ENCODE measurements at regions not wholly inside any gene's neighbourhood (a gene's known extent, or its start where the extent isn't known, plus 50 kb on each side); places are given as distances from the start of the nearest gene placed in this dataset.
A peak's percentile ranks its signal among the peaks of the same experiment; 100 is the strongest.
"Not testable (repeated sequence)": the region's sequence is repeated elsewhere in the genome, so short reads cannot be mapped to it uniquely, and the experiment has no call there.

DNA sequence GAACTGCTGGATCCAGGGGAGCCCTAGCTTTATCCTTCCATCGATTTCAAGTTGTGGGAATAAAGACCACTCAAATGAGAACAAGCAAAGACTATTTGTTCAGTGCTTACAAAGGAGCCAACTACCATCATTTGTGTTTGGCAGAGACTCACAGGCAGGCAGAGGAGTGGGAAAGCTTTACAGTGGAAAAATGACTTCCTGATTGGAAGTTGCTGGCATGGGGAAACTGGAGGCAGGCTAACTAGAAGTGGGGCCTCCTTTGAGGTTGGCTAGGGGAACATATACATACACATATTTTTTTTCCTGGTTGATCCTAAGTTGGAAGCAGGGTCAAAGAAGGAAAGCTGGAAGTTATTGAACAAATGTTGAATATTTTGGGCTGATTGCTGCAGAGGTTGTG lies 121.7 kb downstream of the ACTBL2 start:
- H3K9me3 Mint-ChIP-seq = peaks cover 4% of the 10 kb centered on the region
- H3K36me3 Mint-ChIP-seq (ENCODE audit: low read depth) = no peaks in the 10 kb centered on the region
- no peak overlapping the region for H3K9ac ChIP-seq (ENCODE audit: extremely low read depth, low read length, poor library complexity, severe bottlenecking)
- H3K4me1 ChIP-seq (ENCODE audit: control insufficient read depth, insufficient read depth, low read length) = no peaks in the 10 kb centered on the region
- no peak overlapping the region for H3K4me3 Mint-ChIP-seq
- DNase-seq = no peak
- 84 to 100% methylated on average over 1 of the region's 1 CpG for WGBS, 2 experiments (ENCODE audit: insufficient coverage in 1 of 2, insufficient read length in 1 of 2)
- no peaks in the 10 kb centered on the region for H3K4me1 Mint-ChIP-seq
- no peaks in the 10 kb centered on the region for H3K27me3 ChIP-seq (ENCODE audit: control insufficient read depth, insufficient read depth, low read length, poor library complexity, severe bottlenecking)
- H3K4me3 ChIP-seq (ENCODE audit: low read length) = no peak overlapping the region
- no peak overlapping the region for H3K27ac Mint-ChIP-seq
- no peaks in the 10 kb centered on the region for H3K9me3 ChIP-seq (ENCODE audit: control insufficient read depth, low read length)
- no peak overlapping the region for H3K27ac ChIP-seq (ENCODE audit: low read depth, low read length)
- H3K36me3 ChIP-seq (ENCODE audit: control insufficient read depth, insufficient read depth, low read length) = no peaks in the 10 kb centered on the region
- no peak for TF ChIP-seq CTCF (conservative IDR thresholded peaks at IDR 0.05)
- no peaks in the 10 kb centered on the region for H3K27me3 Mint-ChIP-seq (ENCODE audit: insufficient read depth)

DNA sequence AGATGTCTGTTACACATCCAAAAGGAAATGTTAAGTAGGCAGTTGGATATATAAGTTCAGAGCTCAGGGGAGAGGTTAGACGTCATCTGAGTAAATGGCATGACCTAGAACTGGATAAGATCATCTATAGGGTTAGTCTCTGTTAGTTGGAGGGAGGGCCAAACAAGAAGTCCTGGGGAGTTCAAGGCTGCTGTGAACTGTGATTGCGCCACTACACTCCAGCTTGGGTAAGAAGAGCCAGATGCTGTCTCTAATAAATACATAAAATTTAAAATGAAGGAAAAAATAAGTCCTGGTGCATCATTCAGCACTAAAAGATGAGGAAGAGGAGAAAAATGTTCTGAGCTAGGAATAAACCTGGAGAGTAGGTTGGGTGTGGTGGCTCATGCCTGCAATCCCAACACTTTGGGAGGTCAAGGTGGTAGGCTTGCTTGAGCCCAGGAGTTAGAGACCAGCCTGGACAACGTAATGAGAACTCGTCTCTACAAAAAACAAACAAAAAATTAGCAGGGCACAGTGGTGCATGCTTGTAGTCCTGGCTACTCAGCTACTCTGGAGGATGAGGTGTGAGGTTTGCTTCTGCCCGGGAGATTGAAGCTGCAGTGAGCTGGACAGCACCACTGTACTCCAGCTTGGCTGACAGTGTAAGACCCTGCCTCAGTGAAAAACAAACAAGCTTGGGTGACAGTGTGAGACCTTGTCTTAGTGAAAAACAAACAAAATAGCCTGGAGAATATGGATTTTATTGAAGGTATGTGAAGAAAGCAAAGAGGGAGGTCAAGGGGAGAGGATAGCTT lies 123.6 kb downstream of the ACTBL2 start:
- H3K9me3 Mint-ChIP-seq = peaks cover 4% of the 10 kb centered on the region
- H3K36me3 Mint-ChIP-seq (ENCODE audit: low read depth) = no peaks in the 10 kb centered on the region
- Histone ChIP-seq H3K4me1 (ENCODE audit: control insufficient read depth, insufficient read depth, low read length) (no peaks in the 10 kb centered on the region), H3K9ac (ENCODE audit: extremely low read depth, low read length, poor library complexity, severe bottlenecking) (no peak overlapping the region), H3K36me3 (ENCODE audit: control insufficient read depth, insufficient read depth, low read length) (no peaks in the 10 kb centered on the region), H3K27me3 (ENCODE audit: control insufficient read depth, insufficient read depth, low read length, poor library complexity, severe bottlenecking) (no peaks in the 10 kb centered on the region), H3K27ac (ENCODE audit: low read depth, low read length) (no peak overlapping the region), H3K9me3 (ENCODE audit: control insufficient read depth, low read length) (no peaks in the 10 kb centered on the region), H3K4me3 (ENCODE audit: low read length) (no peak overlapping the region)
- TF ChIP-seq CTCF (conservative IDR thresholded peaks at IDR 0.05) = no peak
- no peak overlapping the region for H3K27ac Mint-ChIP-seq
- H3K4me3 Mint-ChIP-seq = no peak overlapping the region
- H3K4me1 Mint-ChIP-seq = no peaks in the 10 kb centered on the region
- H3K27me3 Mint-ChIP-seq (ENCODE audit: insufficient read depth) = no peaks in the 10 kb centered on the region
- no peak for DNase-seq
- WGBS, 2 experiments (ENCODE audit: insufficient coverage in 1 of 2, insufficient read length in 1 of 2) = 87 to 92% methylated on average over 4 to 5 of the region's 5 CpGs

- not testable (repeated sequence) for H3K4me3 ChIP-seq (ENCODE audit: low read length); H3K27ac ChIP-seq (ENCODE audit: low read depth, low read length); H3K36me3 Mint-ChIP-seq (ENCODE audit: low read depth); H3K36me3 ChIP-seq (ENCODE audit: control insufficient read depth, insufficient read depth, low read length); H3K9ac ChIP-seq (ENCODE audit: extremely low read depth, low read length, poor library complexity, severe bottlenecking); H3K27me3 ChIP-seq (ENCODE audit: control insufficient read depth, insufficient read depth, low read length, poor library complexity, severe bottlenecking); H3K27me3 Mint-ChIP-seq (ENCODE audit: insufficient read depth); H3K9me3 Mint-ChIP-seq; DNase-seq; H3K4me1 ChIP-seq (ENCODE audit: control insufficient read depth, insufficient read depth, low read length); H3K27ac Mint-ChIP-seq; H3K9me3 ChIP-seq (ENCODE audit: control insufficient read depth, low read length); H3K4me1 Mint-ChIP-seq
- H3K4me3 Mint-ChIP-seq = peak overlapping the region; percentile 40
- WGBS, 2 experiments (ENCODE audit: insufficient coverage in 1 of 2, insufficient read length in 1 of 2) = 64% methylated on average over 14 of the region's 16 CpGs; no CpG with 5 or more reads in 1 of the 2 experiments
Observed at GRCh38 chr5:57356850-57357249, 125.8 kb downstream of the ACTBL2 start.
